Natural killer cell (primary cell): ENCODE measurements at regions not wholly inside any gene's neighbourhood (a gene's known extent, or its start where the extent isn't known, plus 50 kb on each side); places are given as distances from the start of the nearest gene placed in this dataset.

Experiments used
- ATAC-seq, 3 donors: fragments of 150-1000 bp in 2 of 3; fragments of 200-7000 bp in 1 of 3; cut with Tn5 transposase; 1 replicate in 1 of 3; 2 replicates in 2 of 3; pipeline ENCODE4 v1.10.0; 2021; ENCODE audit warnings: mild to moderate bottlenecking in 2 of 3, moderate library complexity in 2 of 3
- DNase-seq, 2 donors: peaks; one replicate each; pipeline versions ENCODE4 v3.0.0 to v3.0.0-alpha.2; 2013 to 2021; ENCODE audit warnings: mixed read lengths in 1 of 2
- H3K27ac ChIP-seq: one replicate; pipeline ENCODE4 v1.5.1; 2013; ENCODE audit warnings: mild to moderate bottlenecking, low read length
- H3K27me3 ChIP-seq: one replicate; pipeline ENCODE4 v1.6.1; 2013; ENCODE audit warnings: low read length; ENCODE audit not compliant: control insufficient read depth, insufficient read depth
- H3K36me3 ChIP-seq: one replicate; pipeline ENCODE4 v1.6.1; 2013; ENCODE audit warnings: low read length; ENCODE audit not compliant: control insufficient read depth, insufficient read depth
- H3K4me1 ChIP-seq: one replicate; pipeline ENCODE4 v1.6.1; 2013; ENCODE audit warnings: low read length; ENCODE audit not compliant: control insufficient read depth, insufficient read depth
- H3K4me3 ChIP-seq: one replicate; pipeline ENCODE4 v1.5.1; 2013; ENCODE audit warnings: low read length
- H3K9me3 ChIP-seq: one replicate; pipeline ENCODE4 v1.6.1; 2013; ENCODE audit warnings: low read length; ENCODE audit not compliant: control insufficient read depth, insufficient read depth
- H3K27ac Mint-ChIP-seq, 2 donors: one replicate each; pipeline ENCODE4 v1.8.0; 2022; ENCODE audit warnings: mild to moderate bottlenecking in 2 of 2, mixed read lengths in 2 of 2, moderate library complexity in 1 of 2
- H3K27me3 Mint-ChIP-seq, 2 donors: one replicate each; pipeline ENCODE4 v1.8.0; 2022; ENCODE audit warnings: low read depth in 2 of 2, mixed read lengths in 2 of 2
- H3K36me3 Mint-ChIP-seq: one replicate; pipeline ENCODE4 v1.8.0; 2022; ENCODE audit warnings: mixed read lengths
- H3K4me1 Mint-ChIP-seq, 2 donors: one replicate each; pipeline ENCODE4 v1.8.0; 2022; ENCODE audit warnings: mixed read lengths in 2 of 2
- H3K4me3 Mint-ChIP-seq: one replicate; pipeline ENCODE4 v1.8.0; 2022; ENCODE audit warnings: mild to moderate bottlenecking, moderate library complexity, mixed read lengths
- H3K9me3 Mint-ChIP-seq, 2 donors: one replicate each; pipeline ENCODE4 v1.8.0; 2022; ENCODE audit warnings: mixed read lengths in 2 of 2
- CTCF ChIP-seq: fragments of 200-600 bp; IDR thresholded peaks from one replicate; pipeline ENCODE4 v1.8.0; 2022; ENCODE audit warnings: antibody characterized with exemption
- WGBS: methylation state at CpG from one replicate; pipeline ENCODE4 v1.1.7; 2013; ENCODE audit warnings: missing lambda C conversion rate; ENCODE audit not compliant: insufficient coverage; 5-methylcytosine and 5-hydroxymethylcytosine counted together
- intact Hi-C: fragments of 100-400 bp; cut with micrococcal nuclease; formaldehyde crosslinking; loops from one replicate; pipeline ENCODE4 v1.14.2; 2022

DNA sequence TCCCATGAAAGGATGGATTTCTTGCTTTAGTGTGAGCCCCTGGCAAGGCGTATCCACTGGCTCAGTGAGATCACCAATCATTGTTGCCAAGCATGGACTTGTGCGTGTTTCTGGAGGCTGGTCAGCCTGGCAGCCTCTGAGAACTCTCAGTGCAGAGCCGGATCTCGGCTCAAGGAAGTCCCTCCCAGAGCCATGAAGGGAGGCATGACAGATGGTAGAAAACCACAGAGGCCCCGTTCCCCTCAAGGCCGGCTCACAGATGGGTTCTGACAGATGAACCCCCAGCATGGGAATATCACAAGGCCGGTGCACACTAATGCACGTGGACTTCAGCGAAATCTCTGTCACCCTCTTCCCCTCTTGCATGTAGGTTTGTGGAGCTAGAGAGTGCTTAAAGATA, 290.5 kb downstream of the AJAP1 start:
- H3K27ac ChIP-seq = no peak overlapping the region
- no peaks in the 10 kb centered on the region for H3K27me3 ChIP-seq
- no peaks in the 10 kb centered on the region for H3K4me1 ChIP-seq
- no peak overlapping the region for H3K4me3 ChIP-seq
- H3K36me3 ChIP-seq = no peaks in the 10 kb centered on the region
- no peak for ATAC-seq
- intact Hi-C loops = no loop called here
- TF ChIP-seq CTCF = no peak
- Mint-ChIP-seq H3K4me3 (no peak overlapping the region), H3K4me1 (no peaks in the 10 kb centered on the region), H3K27ac (no peak overlapping the region), H3K27me3 (peaks cover 3 to 7% of the 10 kb centered on the region in 2 donors), H3K9me3 (no peaks in the 10 kb centered on the region), H3K36me3 (no peaks in the 10 kb centered on the region)
- no peak for DNase-seq
- WGBS = 65% methylated on average over 7 of the region's 9 CpGs
- H3K9me3 ChIP-seq = no peaks in the 10 kb centered on the region

DNA sequence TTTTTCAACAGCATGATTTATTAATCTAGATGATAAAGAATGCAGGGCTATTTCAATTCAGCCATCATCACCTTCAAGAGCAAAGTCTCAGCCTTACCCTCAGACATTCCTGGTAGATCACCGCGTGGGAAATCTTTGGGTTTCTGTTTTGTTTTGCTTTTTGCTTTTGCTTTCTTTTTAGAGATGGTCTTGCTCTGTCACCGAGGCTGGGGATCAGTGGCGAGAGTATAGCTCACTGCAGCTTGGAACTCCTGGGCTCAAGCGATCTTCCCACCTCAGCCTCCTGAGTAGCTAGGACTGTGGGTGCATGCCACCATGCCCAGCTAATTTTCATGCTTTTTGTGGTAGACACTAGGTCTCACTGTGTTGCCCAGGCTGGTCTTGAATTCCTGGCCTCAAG, 289.7 kb downstream of the AJAP1 start:
- Mint-ChIP-seq H3K27me3 (peaks cover 0 to 7% of the 10 kb centered on the region in 2 donors), H3K27ac (no peak overlapping the region), H3K4me3 (no peak overlapping the region), H3K9me3 (peaks cover 4 to 7% of the 10 kb centered on the region in 2 donors), H3K4me1 (no peaks in the 10 kb centered on the region), H3K36me3 (no peaks in the 10 kb centered on the region)
- TF ChIP-seq CTCF = no peak
- DNase-seq (no peak), ATAC-seq (no peak)
- 92% methylated on average over 5 of the region's 5 CpGs for WGBS
- Histone ChIP-seq H3K4me3 (no peak overlapping the region), H3K27me3 (no peaks in the 10 kb centered on the region), H3K27ac (no peak overlapping the region), H3K36me3 (no peaks in the 10 kb centered on the region), H3K9me3 (no peaks in the 10 kb centered on the region), H3K4me1 (no peaks in the 10 kb centered on the region)
- intact Hi-C loops = no loop called here

GRCh38 chr1:4939266-4939665, 284.9 kb downstream of the AJAP1 start:
- H3K4me3 Mint-ChIP-seq = no peak overlapping the region
- ATAC-seq = no peak
- Histone ChIP-seq H3K9me3 (no peaks in the 10 kb centered on the region), H3K27me3 (no peaks in the 10 kb centered on the region), H3K27ac (no peak overlapping the region), H3K36me3 (no peaks in the 10 kb centered on the region), H3K4me3 (no peak overlapping the region), H3K4me1 (no peaks in the 10 kb centered on the region)
- no peak overlapping the region for H3K27ac Mint-ChIP-seq
- no peak for DNase-seq
- intact Hi-C loops = no loop called here
- no peaks in the 10 kb centered on the region for H3K36me3 Mint-ChIP-seq
- H3K4me1 Mint-ChIP-seq = no peaks in the 10 kb centered on the region
- H3K27me3 Mint-ChIP-seq = peaks cover 0 to 7% of the 10 kb centered on the region in 2 donors
- WGBS = 76% methylated on average over 6 of the region's 6 CpGs
- TF ChIP-seq CTCF = no peak
- H3K9me3 Mint-ChIP-seq = peaks cover 4 to 8% of the 10 kb centered on the region in 2 donors

GRCh38 chr1:4937876-4938534, 283.6 kb downstream of the AJAP1 start:
- H3K27me3 ChIP-seq = no peaks in the 10 kb centered on the region
- 85% methylated on average over 11 of the region's 11 CpGs for WGBS
- ATAC-seq (no peak), DNase-seq (no peak)
- Mint-ChIP-seq H3K27ac (no peak overlapping the region), H3K4me1 (no peaks in the 10 kb centered on the region), H3K9me3 (peaks cover 4 to 8% of the 10 kb centered on the region in 2 donors), H3K4me3 (no peak overlapping the region), H3K36me3 (no peaks in the 10 kb centered on the region), H3K27me3 (peaks cover 0 to 7% of the 10 kb centered on the region in 2 donors)
- H3K9me3 ChIP-seq = no peaks in the 10 kb centered on the region
- H3K27ac ChIP-seq = no peak overlapping the region
- intact Hi-C loops = no loop called here
- H3K4me3 ChIP-seq = no peak overlapping the region
- H3K4me1 ChIP-seq = no peaks in the 10 kb centered on the region
- no peaks in the 10 kb centered on the region for H3K36me3 ChIP-seq
- TF ChIP-seq CTCF = no peak
